ENCODE measurements at regions not wholly inside any gene's neighbourhood (a gene's known extent, or its start where the extent isn't known, plus 50 kb on each side); places are given as distances from the start of the nearest gene placed in this dataset.

GRCh38 chr17:33892717-33893591, 362.1 kb upstream of the CCL2 start:
- POLR2A ChIA-PET, result no interaction called here
- CTCF ChIA-PET, result no interaction called here
- no peaks in the 10 kb centered on the region for H3K27me3 ChIP-seq (ENCODE audit: control insufficient read depth, insufficient read depth, low read length)

GRCh38 chr17:33895491-33895890, 359.6 kb upstream of the CCL2 start:
- no peak for TF ChIP-seq CTCF (IDR thresholded peaks at IDR 0.05; ENCODE audit: low read depth, low read length)
- DNase-seq (ENCODE audit: low read depth, low spot score), result no peak
- CTCF ChIA-PET, result no interaction called here
- H3K27me3 ChIP-seq (ENCODE audit: control insufficient read depth, insufficient read depth, low read length), result no peaks in the 10 kb centered on the region
- no peak overlapping the region for H3K27ac ChIP-seq (ENCODE audit: low read depth, low read length)
- no peak overlapping the region for H3K4me3 ChIP-seq (ENCODE audit: low read depth, low read length)
- peaks cover 4% of the 10 kb centered on the region for H3K9me3 ChIP-seq (ENCODE audit: control insufficient read depth, insufficient read depth, low read length)
- POLR2A ChIA-PET, result no interaction called here

More at GRCh38 chr17:33892717-33893591, 362.1 kb upstream of the CCL2 start:
- Histone ChIP-seq H3K9me3 (ENCODE audit: control insufficient read depth, insufficient read depth, low read length) (peaks cover 3% of the 10 kb centered on the region; the same call in 1 of the 2 replicates), H3K4me3 (ENCODE audit: low read depth, low read length) (no peak overlapping the region), H3K27ac (ENCODE audit: low read depth, low read length) (no peak overlapping the region)
- no peak for DNase-seq (ENCODE audit: low read depth, low spot score)
- no peak for TF ChIP-seq CTCF (IDR thresholded peaks at IDR 0.05; ENCODE audit: low read depth, low read length)

- Histone ChIP-seq H3K27ac (ENCODE audit: low read depth, low read length) (no peak overlapping the region), H3K4me3 (ENCODE audit: low read depth, low read length) (no peak overlapping the region), H3K9me3 (ENCODE audit: control insufficient read depth, insufficient read depth, low read length) (peaks cover 3% of the 10 kb centered on the region), H3K27me3 (ENCODE audit: control insufficient read depth, insufficient read depth, low read length) (no peaks in the 10 kb centered on the region)
- ChIA-PET CTCF (no interaction called here), POLR2A (no interaction called here)
- no peak for TF ChIP-seq CTCF (IDR thresholded peaks at IDR 0.05; ENCODE audit: low read depth, low read length)
- DNase-seq (ENCODE audit: low read depth, low spot score), result no peak
Measured at GRCh38 chr17:33896263-33896662, 358.8 kb upstream of the CCL2 start.

GRCh38 chr17:33901085-33901484, 354.0 kb upstream of the CCL2 start:
- peaks cover 5% of the 10 kb centered on the region for H3K9me3 ChIP-seq (ENCODE audit: control insufficient read depth, insufficient read depth, low read length)
- TF ChIP-seq CTCF (IDR thresholded peaks at IDR 0.05; ENCODE audit: low read depth, low read length), result no peak
- ChIA-PET CTCF (no interaction called here), POLR2A (no interaction called here)
- no peaks in the 10 kb centered on the region for H3K27me3 ChIP-seq (ENCODE audit: control insufficient read depth, insufficient read depth, low read length)
- H3K4me3 ChIP-seq (ENCODE audit: low read depth, low read length), result no peak overlapping the region
- H3K27ac ChIP-seq (ENCODE audit: low read depth, low read length), result no peak overlapping the region
- DNase-seq (ENCODE audit: low read depth, low spot score), result no peak

- Histone ChIP-seq H3K9me3 (ENCODE audit: control insufficient read depth, insufficient read depth, low read length) (peaks cover 5% of the 10 kb centered on the region), H3K27ac (ENCODE audit: low read depth, low read length) (no peak overlapping the region), H3K4me3 (ENCODE audit: low read depth, low read length) (no peak overlapping the region), H3K27me3 (ENCODE audit: control insufficient read depth, insufficient read depth, low read length) (no peaks in the 10 kb centered on the region)
- CTCF ChIA-PET, result no interaction called here
- POLR2A ChIA-PET, result no interaction called here
- DNase-seq (ENCODE audit: low read depth, low spot score), result no peak
- no peak for TF ChIP-seq CTCF (IDR thresholded peaks at IDR 0.05; ENCODE audit: low read depth, low read length)
Measured at GRCh38 chr17:33902901-33903449, 352.1 kb upstream of the CCL2 start.

All from AG04450 (cell line).